Activated CD4-positive, alpha-beta T cell treated with anti-CD3 and anti-CD28 coated beads, Interleukin-2, amount 10 ng/mL, durations not matched to agents 24 days and 14 days (primary cell): ENCODE measurements at regions not wholly inside any gene's neighbourhood (a gene's known extent, or its start where the extent isn't known, plus 50 kb on each side); places are given as distances from the start of the nearest gene placed in this dataset.

Experiments
- DNase-seq: peaks from one replicate; pipeline ENCODE4 v3.0.0; 2022
- H3K27ac Mint-ChIP-seq: one replicate; pipeline ENCODE4 v1.8.0; 2022; ENCODE audit warnings: mild to moderate bottlenecking, mixed read lengths
- H3K27me3 Mint-ChIP-seq: one replicate; pipeline ENCODE4 v1.8.0; 2022; ENCODE audit warnings: mixed read lengths
- H3K36me3 Mint-ChIP-seq: one replicate; pipeline ENCODE4 v1.8.0; 2022; ENCODE audit warnings: low read depth, mild to moderate bottlenecking, mixed read lengths
- H3K4me1 Mint-ChIP-seq: one replicate; pipeline ENCODE4 v1.8.0; 2021; ENCODE audit warnings: mixed read lengths
- H3K4me3 Mint-ChIP-seq: one replicate; pipeline ENCODE4 v1.8.0; 2022; ENCODE audit warnings: mild to moderate bottlenecking, moderate library complexity, mixed read lengths
- H3K9me3 Mint-ChIP-seq: one replicate; pipeline ENCODE4 v1.8.0; 2021; ENCODE audit warnings: mixed read lengths
- intact Hi-C: fragments of 100-400 bp; cut with micrococcal nuclease; formaldehyde crosslinking; loops from one replicate; pipeline ENCODE4 v1.15.1; 2023

- H3K36me3 Mint-ChIP-seq = no peaks in the 10 kb centered on the region
- intact Hi-C loops = no loop called here
- H3K9me3 Mint-ChIP-seq = no peaks in the 10 kb centered on the region
- H3K27me3 Mint-ChIP-seq = no peaks in the 10 kb centered on the region
- DNase-seq = no peak
- no peaks in the 10 kb centered on the region for H3K4me1 Mint-ChIP-seq
- H3K27ac Mint-ChIP-seq = no peak overlapping the region
- no peak overlapping the region for H3K4me3 Mint-ChIP-seq
Measured at GRCh38 chr3:104974316-104974715, 392.4 kb upstream of the ALCAM start.

- H3K27me3 Mint-ChIP-seq = no peaks in the 10 kb centered on the region
- no peak for DNase-seq
- H3K9me3 Mint-ChIP-seq = no peaks in the 10 kb centered on the region
- intact Hi-C loops = no loop called here
- no peaks in the 10 kb centered on the region for H3K4me1 Mint-ChIP-seq
- H3K4me3 Mint-ChIP-seq = no peak overlapping the region
- H3K36me3 Mint-ChIP-seq = no peaks in the 10 kb centered on the region
- no peak overlapping the region for H3K27ac Mint-ChIP-seq
Measured at GRCh38 chr3:104977719-104978118, 389.0 kb upstream of the ALCAM start.

GRCh38 chr3:104982130-104982529 lies 384.6 kb upstream of the ALCAM start:
- intact Hi-C loops = no loop called here
- DNase-seq = no peak
- Mint-ChIP-seq H3K27me3 (no peaks in the 10 kb centered on the region), H3K9me3 (no peaks in the 10 kb centered on the region), H3K4me1 (no peaks in the 10 kb centered on the region), H3K36me3 (no peaks in the 10 kb centered on the region), H3K27ac (no peak overlapping the region), H3K4me3 (no peak overlapping the region)

GRCh38 chr3:104987859-104988258 lies 378.9 kb upstream of the ALCAM start:
- no peak for DNase-seq

GRCh38 chr3:104988496-104988895 lies 378.2 kb upstream of the ALCAM start:
- Mint-ChIP-seq H3K36me3 (no peaks in the 10 kb centered on the region), H3K9me3 (no peaks in the 10 kb centered on the region), H3K27me3 (no peaks in the 10 kb centered on the region), H3K27ac (no peak overlapping the region), H3K4me1 (no peaks in the 10 kb centered on the region), H3K4me3 (no peak overlapping the region)
- intact Hi-C loops = no loop called here
- DNase-seq = no peak

More at GRCh38 chr3:104987859-104988258, 378.9 kb upstream of the ALCAM start:
- no peak overlapping the region for H3K27ac Mint-ChIP-seq
- H3K27me3 Mint-ChIP-seq = no peaks in the 10 kb centered on the region
- intact Hi-C loops = no loop called here
- no peaks in the 10 kb centered on the region for H3K36me3 Mint-ChIP-seq
- H3K9me3 Mint-ChIP-seq = no peaks in the 10 kb centered on the region
- no peak overlapping the region for H3K4me3 Mint-ChIP-seq
- no peaks in the 10 kb centered on the region for H3K4me1 Mint-ChIP-seq

- H3K4me1 Mint-ChIP-seq = no peaks in the 10 kb centered on the region
- no peak for DNase-seq
- intact Hi-C loops = no loop called here
- no peaks in the 10 kb centered on the region for H3K36me3 Mint-ChIP-seq
- H3K27me3 Mint-ChIP-seq = no peaks in the 10 kb centered on the region
- no peak overlapping the region for H3K27ac Mint-ChIP-seq
- no peak overlapping the region for H3K4me3 Mint-ChIP-seq
- H3K9me3 Mint-ChIP-seq = no peaks in the 10 kb centered on the region
Measured at GRCh38 chr3:104989878-104990277, 376.8 kb upstream of the ALCAM start.

GRCh38 chr3:104990758-104991157 lies 376.0 kb upstream of the ALCAM start:
- no peaks in the 10 kb centered on the region for H3K36me3 Mint-ChIP-seq
- H3K9me3 Mint-ChIP-seq = no peaks in the 10 kb centered on the region
- no peak overlapping the region for H3K4me3 Mint-ChIP-seq
- DNase-seq = no peak
- H3K27me3 Mint-ChIP-seq = no peaks in the 10 kb centered on the region
- H3K4me1 Mint-ChIP-seq = no peaks in the 10 kb centered on the region
- intact Hi-C loops = no loop called here
- H3K27ac Mint-ChIP-seq = no peak overlapping the region

- no peaks in the 10 kb centered on the region for H3K9me3 Mint-ChIP-seq
- intact Hi-C loops = no loop called here
- no peaks in the 10 kb centered on the region for H3K36me3 Mint-ChIP-seq
- no peaks in the 10 kb centered on the region for H3K4me1 Mint-ChIP-seq
- no peak overlapping the region for H3K27ac Mint-ChIP-seq
- no peak for DNase-seq
- no peak overlapping the region for H3K4me3 Mint-ChIP-seq
- H3K27me3 Mint-ChIP-seq = no peaks in the 10 kb centered on the region
Measured at GRCh38 chr3:104992676-104993075, 374.0 kb upstream of the ALCAM start.

GRCh38 chr3:105006164-105006563 lies 360.5 kb upstream of the ALCAM start:
- Mint-ChIP-seq H3K36me3 (no peaks in the 10 kb centered on the region), H3K27ac (no peak overlapping the region), H3K4me3 (no peak overlapping the region), H3K4me1 (no peaks in the 10 kb centered on the region), H3K9me3 (no peaks in the 10 kb centered on the region), H3K27me3 (no peaks in the 10 kb centered on the region)
- intact Hi-C loops = no loop called here
- no peak for DNase-seq

- no peak overlapping the region for H3K27ac Mint-ChIP-seq
- no peaks in the 10 kb centered on the region for H3K27me3 Mint-ChIP-seq
- no peak for DNase-seq
- no peak overlapping the region for H3K4me3 Mint-ChIP-seq
- no peaks in the 10 kb centered on the region for H3K4me1 Mint-ChIP-seq
- H3K36me3 Mint-ChIP-seq = no peaks in the 10 kb centered on the region
- intact Hi-C loops = no loop called here
- H3K9me3 Mint-ChIP-seq = no peaks in the 10 kb centered on the region
Measured at GRCh38 chr3:105013657-105014056, 353.1 kb upstream of the ALCAM start.

- Mint-ChIP-seq H3K4me3 (no peak overlapping the region), H3K27me3 (no peaks in the 10 kb centered on the region), H3K9me3 (no peaks in the 10 kb centered on the region), H3K27ac (no peak overlapping the region), H3K36me3 (no peaks in the 10 kb centered on the region), H3K4me1 (no peaks in the 10 kb centered on the region)
- intact Hi-C loops = no loop called here
- no peak for DNase-seq
Measured at GRCh38 chr3:105014631-105015030, 352.1 kb upstream of the ALCAM start.

- H3K4me3 Mint-ChIP-seq = no peak overlapping the region
- H3K27ac Mint-ChIP-seq = no peak overlapping the region
- DNase-seq = no peak
- no peaks in the 10 kb centered on the region for H3K9me3 Mint-ChIP-seq
- intact Hi-C loops = no loop called here
- H3K36me3 Mint-ChIP-seq = no peaks in the 10 kb centered on the region
- H3K4me1 Mint-ChIP-seq = no peaks in the 10 kb centered on the region
- H3K27me3 Mint-ChIP-seq = no peaks in the 10 kb centered on the region
Measured at GRCh38 chr3:105022813-105023212, 343.9 kb upstream of the ALCAM start.

GRCh38 chr3:105030211-105030610 lies 336.5 kb upstream of the ALCAM start:
- no peak for DNase-seq
- Mint-ChIP-seq H3K4me1 (no peaks in the 10 kb centered on the region), H3K4me3 (no peak overlapping the region), H3K27me3 (no peaks in the 10 kb centered on the region), H3K9me3 (no peaks in the 10 kb centered on the region), H3K27ac (no peak overlapping the region), H3K36me3 (no peaks in the 10 kb centered on the region)
- intact Hi-C loops = no loop called here

GRCh38 chr3:105032541-105032940 lies 334.2 kb upstream of the ALCAM start:
- H3K4me1 Mint-ChIP-seq = no peaks in the 10 kb centered on the region
- no peak for DNase-seq
- no peaks in the 10 kb centered on the region for H3K36me3 Mint-ChIP-seq
- H3K27me3 Mint-ChIP-seq = no peaks in the 10 kb centered on the region
- intact Hi-C loops = no loop called here
- no peaks in the 10 kb centered on the region for H3K9me3 Mint-ChIP-seq
- H3K4me3 Mint-ChIP-seq = no peak overlapping the region
- no peak overlapping the region for H3K27ac Mint-ChIP-seq

- H3K36me3 Mint-ChIP-seq = no peaks in the 10 kb centered on the region
- intact Hi-C loops = no loop called here
Measured at GRCh38 chr3:105033081-105033480, 333.6 kb upstream of the ALCAM start.

More at GRCh38 chr3:105033081-105033480, 333.6 kb upstream of the ALCAM start:
- Mint-ChIP-seq H3K4me3 (no peak overlapping the region), H3K4me1 (no peaks in the 10 kb centered on the region), H3K9me3 (no peaks in the 10 kb centered on the region), H3K27me3 (no peaks in the 10 kb centered on the region), H3K27ac (no peak overlapping the region)
- DNase-seq = no peak
